Right lung (tissue), 2 donors: ENCODE measurements at regions not wholly inside any gene's neighbourhood (a gene's known extent, or its start where the extent isn't known, plus 50 kb on each side); places are given as distances from the start of the nearest gene placed in this dataset.
"Not testable (repeated sequence)": the region's sequence is repeated elsewhere in the genome, so short reads cannot be mapped to it uniquely, and the experiment has no call there.

ENCODE experiments used
- DNase-seq, 2 donors: peaks; one replicate each; pipeline ENCODE4 v3.0.0-alpha.2; 2013

- not testable (repeated sequence) for DNase-seq
Observed at GRCh38 chr9:67307109-67307508, 314.8 kb upstream of the SPATA31A3 start.

GRCh38 chr9:67288797-67289196 is 296.4 kb upstream of the SPATA31A3 start:
- DNase-seq, result not testable (repeated sequence)

GRCh38 chr9:67288117-67288735 is 295.9 kb upstream of the SPATA31A3 start:
- DNase-seq, result not testable (repeated sequence)

- DNase-seq, result not testable (repeated sequence)
Observed at GRCh38 chr9:67284299-67284698, 291.9 kb upstream of the SPATA31A3 start.

- DNase-seq, result not testable (repeated sequence)
Observed at GRCh38 chr9:67281574-67281973, 289.2 kb upstream of the SPATA31A3 start.

- DNase-seq, result not testable (repeated sequence)
Observed at GRCh38 chr9:67269692-67270091, 277.3 kb upstream of the SPATA31A3 start.

GRCh38 chr9:67257894-67258293 is 265.5 kb upstream of the SPATA31A3 start:
- DNase-seq, result not testable (repeated sequence)

- not testable (repeated sequence) for DNase-seq
Observed at GRCh38 chr9:67248967-67249366, 256.6 kb upstream of the SPATA31A3 start.

GRCh38 chr9:67212073-67212472 is 219.7 kb upstream of the SPATA31A3 start:
- DNase-seq, result not testable (repeated sequence)

GRCh38 chr9:67210842-67211241 is 218.5 kb upstream of the SPATA31A3 start:
- not testable (repeated sequence) for DNase-seq

- not testable (repeated sequence) for DNase-seq
Observed at GRCh38 chr9:67208831-67209437, 216.6 kb upstream of the SPATA31A3 start.

GRCh38 chr9:67196135-67196534 is 203.8 kb upstream of the SPATA31A3 start:
- not testable (repeated sequence) for DNase-seq

- DNase-seq, result not testable (repeated sequence)
Observed at GRCh38 chr9:67195357-67195756, 203.0 kb upstream of the SPATA31A3 start.

GRCh38 chr9:67179185-67179584 is 186.8 kb upstream of the SPATA31A3 start:
- DNase-seq, result not testable (repeated sequence)

GRCh38 chr9:67175167-67175566 is 182.8 kb upstream of the SPATA31A3 start:
- DNase-seq, result not testable (repeated sequence)

- not testable (repeated sequence) for DNase-seq
Observed at GRCh38 chr9:67171721-67172120, 179.4 kb upstream of the SPATA31A3 start.

GRCh38 chr9:67168530-67169157 is 176.3 kb upstream of the SPATA31A3 start:
- not testable (repeated sequence) for DNase-seq

- DNase-seq, result not testable (repeated sequence)
Observed at GRCh38 chr9:67166335-67166734, 174.0 kb upstream of the SPATA31A3 start.

- not testable (repeated sequence) for DNase-seq
Observed at GRCh38 chr9:67162827-67163226, 170.5 kb upstream of the SPATA31A3 start.

- DNase-seq, result not testable (repeated sequence)
Observed at GRCh38 chr9:67155218-67155617, 162.9 kb upstream of the SPATA31A3 start.

- not testable (repeated sequence) for DNase-seq
Observed at GRCh38 chr9:67153501-67153900, 161.2 kb upstream of the SPATA31A3 start.

GRCh38 chr9:67142392-67143107 is 150.2 kb upstream of the SPATA31A3 start:
- DNase-seq, result not testable (repeated sequence)
